H1 (cell line): ENCODE measurements at regions not wholly inside any gene's neighbourhood (a gene's known extent, or its start where the extent isn't known, plus 50 kb on each side); places are given as distances from the start of the nearest gene placed in this dataset.

ENCODE experiments used
- CTCF ChIA-PET: fragments of 300-600 bp; sonication (Branson Sonifier 250); formaldehyde crosslinking; loops from one replicate; lab custom pipeline; 2021; ENCODE audit not compliant: partially characterized antibody; lab: Charles Lee
- POLR2A ChIA-PET: fragments of 300-600 bp; sonication (Branson Sonifier 250); formaldehyde crosslinking; loops from one replicate; lab custom pipeline; 2021; ENCODE audit warnings: inconsistent platforms; ENCODE audit not compliant: partially characterized antibody; lab: Charles Lee
- DNase-seq, 2 experiments: peaks; one replicate each; pipeline versions ENCODE4 v3.0.0 to v3.0.0-alpha.2; 2010 to 2022; ENCODE audit warnings: low spot score in 2 of 2, low read depth in 1 of 2, mixed read lengths in 1 of 2
- FAIRE-seq: peaks from 2 replicates; lab custom pipeline; 2011; peaks lifted over from hg19 to GRCh38; lab: Jason Lieb, UNC
- H2AFZ ChIP-seq: 2 replicates; pipeline ENCODE4 v1.8.1; 2012; ENCODE audit warnings: low read length, inconsistent platforms
- H2AK5ac ChIP-seq: 2 replicates; pipeline ENCODE4 v1.6.1; 2013; ENCODE audit warnings: low read depth, low read length
- H2BK120ac ChIP-seq: replicated peaks from 2 replicates; pipeline ENCODE3; 2013; ENCODE audit warnings: low read depth, low read length, inconsistent platforms
- H2BK12ac ChIP-seq: 2 replicates; pipeline ENCODE4 v1.6.1; 2013; ENCODE audit warnings: low read depth, low read length
- H2BK15ac ChIP-seq: 2 replicates; pipeline ENCODE4 v1.6.1; 2013; ENCODE audit warnings: low read length
- H2BK20ac ChIP-seq: 2 replicates; pipeline ENCODE4 v1.6.1; 2013; ENCODE audit warnings: low read length
- H2BK5ac ChIP-seq: 2 replicates; pipeline ENCODE4 v1.6.1; 2013; ENCODE audit warnings: low read depth, low read length
- H3K14ac ChIP-seq: 2 replicates; pipeline ENCODE4 v1.6.1; 2013; ENCODE audit warnings: inconsistent platforms; ENCODE audit not compliant: insufficient read length
- H3K18ac ChIP-seq: 2 replicates; pipeline ENCODE4 v1.6.1; 2013; ENCODE audit warnings: low read length; ENCODE audit errors: extremely low read depth
- H3K23ac ChIP-seq: 2 replicates; pipeline ENCODE4 v1.6.1; 2013; ENCODE audit warnings: inconsistent platforms; ENCODE audit not compliant: insufficient read length
- H3K23me2 ChIP-seq: 2 replicates; pipeline ENCODE4 v1.6.1; 2013; ENCODE audit warnings: low read depth, low read length
- H3K27ac ChIP-seq: 2 replicates; pipeline ENCODE4 v1.6.1; 2011; ENCODE audit warnings: low read depth, low read length, inconsistent platforms
- H3K27me3 ChIP-seq, 4 experiments: replicated peaks in 1 of 4; 1 replicate in 1 of 4; 2 replicates in 3 of 4; pipeline versions ENCODE4 v1.6.1 to v1.8.1; 2011 to 2013; ENCODE audit warnings: low read length in 3 of 4, mild to moderate bottlenecking in 3 of 4, inconsistent platforms in 2 of 4, mixed read lengths in 2 of 4, moderate library complexity in 1 of 4; ENCODE audit not compliant: control insufficient read depth in 3 of 4, insufficient read depth in 3 of 4; ENCODE audit errors: extremely low read depth in 1 of 4
- H3K36me3 ChIP-seq, 4 experiments: 2 replicates each; pipeline versions ENCODE4 v1.6.1 to v1.8.1; 2011 to 2013; ENCODE audit warnings: mild to moderate bottlenecking in 4 of 4, low read length in 3 of 4, moderate library complexity in 2 of 4, control low read depth in 1 of 4, inconsistent platforms in 1 of 4; ENCODE audit not compliant: insufficient read depth in 4 of 4, control insufficient read depth in 2 of 4
- H3K4ac ChIP-seq: replicated peaks from 2 replicates; pipeline ENCODE3; 2013; ENCODE audit warnings: low read length, low read depth, mixed read lengths, inconsistent platforms; ENCODE audit not compliant: insufficient read length
- H3K4me1 ChIP-seq, 4 experiments: replicated peaks in 1 of 4; 1 replicate in 1 of 4; 2 replicates in 3 of 4; pipeline versions ENCODE4 v1.6.1 to v1.8.1; 2011 to 2013; ENCODE audit warnings: low read length in 3 of 4, inconsistent platforms in 2 of 4, mixed read lengths in 1 of 4; ENCODE audit not compliant: insufficient read depth in 4 of 4, control insufficient read depth in 3 of 4
- H3K4me2 ChIP-seq, 2 experiments: 2 replicates each; pipeline versions ENCODE4 v1.6.1 to v1.8.1; 2011 to 2013; ENCODE audit warnings: low read depth in 2 of 2, low read length in 2 of 2, control low read depth in 1 of 2, inconsistent platforms in 1 of 2, mild to moderate bottlenecking in 1 of 2; ENCODE audit not compliant: insufficient read depth in 1 of 2
- H3K4me3 ChIP-seq, 4 experiments: fragments of 200-600, 300-600 bp in 1 of 4; sonication (generic), shearing (Covaris generic), sonication (Bioruptor Twin) in 1 of 4; 2 replicates each; pipeline versions ENCODE4 v1.5.1 to v1.8.1; 2011 to 2016; ENCODE audit warnings: low read length in 4 of 4, low read depth in 3 of 4, control low read depth in 2 of 4, inconsistent platforms in 2 of 4, mild to moderate bottlenecking in 2 of 4, mixed read lengths in 1 of 4, moderate library complexity in 1 of 4; ENCODE audit not compliant: insufficient read depth in 2 of 4; ENCODE audit errors: extremely low read depth in 1 of 4
- H3K56ac ChIP-seq: replicated peaks from 2 replicates; pipeline ENCODE3; 2013; ENCODE audit warnings: low read depth, mild to moderate bottlenecking, mixed read lengths, low read length, inconsistent platforms; ENCODE audit not compliant: insufficient read length
- H3K79me1 ChIP-seq: 2 replicates; pipeline ENCODE4 v1.6.1; 2013; ENCODE audit warnings: low read depth, low read length, control low read depth
- H3K79me2 ChIP-seq, 2 experiments: 2 replicates each; pipeline versions ENCODE4 v1.6.1 to v1.8.1; 2012 to 2013; ENCODE audit warnings: low read length in 2 of 2, mild to moderate bottlenecking in 2 of 2, inconsistent platforms in 1 of 2; ENCODE audit not compliant: insufficient read depth in 2 of 2, control insufficient read depth in 1 of 2
- H3K9ac ChIP-seq, 4 experiments: replicated peaks in 1 of 4; 1 replicate in 1 of 4; 2 replicates in 3 of 4; pipeline versions ENCODE4 v1.6.1 to v1.8.1; 2011 to 2013; ENCODE audit warnings: low read depth in 3 of 4, low read length in 3 of 4, control low read depth in 2 of 4, mild to moderate bottlenecking in 2 of 4, moderate library complexity in 2 of 4, inconsistent platforms in 1 of 4; ENCODE audit errors: extremely low read depth in 1 of 4
- H3K9me3 ChIP-seq, 2 experiments: 2 replicates each; pipeline versions ENCODE4 v1.6.1 to v1.8.1; 2012 to 2013; ENCODE audit warnings: mild to moderate bottlenecking in 2 of 2, moderate library complexity in 2 of 2, control low read depth in 1 of 2, inconsistent platforms in 1 of 2, low read depth in 1 of 2, low read length in 1 of 2, mixed read lengths in 1 of 2; ENCODE audit not compliant: insufficient read depth in 2 of 2
- H4K20me1 ChIP-seq, 2 experiments: replicated peaks in 1 of 2; 2 replicates each; pipeline versions ENCODE3 to v1.8.1; 2011 to 2013; ENCODE audit warnings: inconsistent platforms in 2 of 2, low read length in 2 of 2, mild to moderate bottlenecking in 1 of 2; ENCODE audit not compliant: insufficient read depth in 2 of 2, control insufficient read depth in 1 of 2
- H4K5ac ChIP-seq: 2 replicates; pipeline ENCODE4 v1.6.1; 2013; ENCODE audit warnings: low read length, low read depth, mixed read lengths, inconsistent platforms; ENCODE audit not compliant: insufficient read length
- H4K8ac ChIP-seq: 2 replicates; pipeline ENCODE4 v1.8.0; 2013; ENCODE audit warnings: mild to moderate bottlenecking, moderate library complexity, low read length, inconsistent platforms; ENCODE audit not compliant: insufficient read depth; ENCODE audit errors: extremely low read depth
- H4K91ac ChIP-seq: replicated peaks from 2 replicates; pipeline ENCODE3; 2013; ENCODE audit warnings: low read length, mixed read lengths, inconsistent platforms; ENCODE audit not compliant: insufficient read length
- BRCA1 ChIP-seq: IDR thresholded peaks from 2 replicates; pipeline ENCODE4 v1.6.1; 2012; ENCODE audit warnings: low read depth, low read length, improper control_type of control experiment
- CHD2 ChIP-seq: IDR thresholded peaks from 2 replicates; pipeline ENCODE4 v1.6.1; 2012; ENCODE audit warnings: low read length, improper control_type of control experiment
- CREB1 ChIP-seq: IDR thresholded peaks from 2 replicates; pipeline ENCODE4 v1.6.1; 2012; ENCODE audit warnings: inconsistent platforms
- CTBP2 ChIP-seq: IDR thresholded peaks from 2 replicates; pipeline ENCODE4 v1.7.0; 2011; ENCODE audit warnings: borderline replicate concordance, mild to moderate bottlenecking, moderate library complexity, mixed read lengths, low read length; ENCODE audit not compliant: insufficient read depth, insufficient read length
- SIN3A ChIP-seq, 2 experiments: IDR thresholded peaks in 1 of 2; conservative IDR thresholded peaks in 1 of 2; 2 replicates each; pipeline ENCODE4 v1.6.1; 2011 to 2012; ENCODE audit warnings: low read length in 2 of 2, improper control_type of control experiment in 1 of 2, low read depth in 1 of 2, mild to moderate bottlenecking in 1 of 2
- SP4 ChIP-seq: IDR thresholded peaks from 2 replicates; pipeline ENCODE4 v1.6.1; 2012; ENCODE audit warnings: low read length, inconsistent platforms
- TEAD4 ChIP-seq: IDR thresholded peaks from 2 replicates; pipeline ENCODE4 v1.6.1; 2012; ENCODE audit warnings: low read depth, low read length, inconsistent platforms, mixed read lengths
- WGBS, 2 experiments: shearing (Covaris generic) in 1 of 2; methylation state at CpG; one replicate each; pipeline versions ENCODE4 v1.1.6 to v1.1.7; 2013 to 2015; ENCODE audit warnings: low lambda C conversion rate in 2 of 2, mixed read lengths in 2 of 2, inconsistent platforms in 1 of 2, low coverage in 1 of 2, missing lambda C conversion rate in 1 of 2; ENCODE audit not compliant: insufficient replicate concordance in 2 of 2, insufficient coverage in 1 of 2, insufficient read length in 1 of 2; ENCODE audit errors: extremely low coverage in 1 of 2, missing lambda C conversion rate in 1 of 2; 5-methylcytosine and 5-hydroxymethylcytosine counted together

DNA sequence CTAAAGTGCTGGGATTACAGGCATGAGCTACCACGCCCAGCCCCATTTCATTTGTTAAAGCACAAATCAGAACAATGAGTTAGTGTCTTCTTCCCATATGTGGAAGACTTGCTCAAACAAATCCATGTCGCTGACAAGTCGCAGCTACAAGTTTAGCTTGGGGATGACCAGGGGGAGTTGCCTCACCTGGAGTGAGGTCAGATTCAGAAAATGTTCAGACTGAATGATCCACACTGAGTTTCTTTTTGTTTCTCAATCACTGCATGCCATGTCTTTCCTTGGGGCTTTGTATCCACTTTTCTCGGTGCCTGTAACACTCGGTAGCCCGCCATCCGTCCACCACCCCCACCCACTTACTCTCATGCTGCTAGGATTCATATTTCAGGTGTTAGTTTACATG, 437.3 kb upstream of the DYNLRB2 start:
- Histone ChIP-seq H2AFZ (peak overlapping the region; percentile 84; the same call in 1 of the 2 replicates), H3K18ac (no peak overlapping the region), H4K5ac (no peak overlapping the region), H4K20me1 (no peaks in the 10 kb centered on the region), H3K56ac (no peak overlapping the region), H3K4ac (no peak overlapping the region), H2BK5ac (no peak overlapping the region), H3K27ac (no peak overlapping the region), H3K36me3 (no peaks in the 10 kb centered on the region), H3K27me3 (no peaks in the 10 kb centered on the region), H3K79me1 (no peaks in the 10 kb centered on the region), H3K23me2 (no peaks in the 10 kb centered on the region), H3K79me2 (no peaks in the 10 kb centered on the region), H2BK120ac (no peak overlapping the region), H3K4me3 (no peak overlapping the region)
- CTCF ChIA-PET, result interaction anchor here (0.7 to 1.4 kb wide), 2 partner anchors 9 to 162 kb away, joined by 3 to 4 read pairs; no protein-coding TSS in a partner anchor
- WGBS, 2 experiments, result 94% methylated on average over 7 of the region's 7 CpGs; no CpG with 5 or more reads in 1 of the 2 experiments
- DNase-seq, result no peak
- TF ChIP-seq TEAD4 (no peak), SIN3A (conservative IDR thresholded peaks at IDR 0.05 in 1 of 2, IDR thresholded peaks at IDR 0.05 in 1 of 2; ENCODE audit: low read depth in 1 of 2, low read length in 2 of 2) (no peak), BRCA1 (no peak), CTBP2 (no peak), SP4 (no peak), CREB1 (no peak), CHD2 (no peak)
- TF ChIP-seq, all 59 proteins: peak for 0
- Histone ChIP-seq H4K91ac (no peak overlapping the region), H2AK5ac (no peak overlapping the region), H2BK12ac (no peak overlapping the region), H4K8ac (no peak overlapping the region), H3K4me1 (peaks cover 1 to 4% (median 3%) of the 10 kb centered on the region in 4 experiments; a peak in 2 of 7 replicates), H2BK20ac (no peak overlapping the region), H3K4me2 (no peak overlapping the region), H3K14ac (no peak overlapping the region), H3K9me3 (no peaks in the 10 kb centered on the region), H3K23ac (no peak overlapping the region), H2BK15ac (no peak overlapping the region), H3K9ac (no peak overlapping the region)
- no peak for FAIRE-seq
- POLR2A ChIA-PET, result no interaction called here
